ENCODE measurements at regions not wholly inside any gene's neighbourhood (a gene's known extent, or its start where the extent isn't known, plus 50 kb on each side); places are given as distances from the start of the nearest gene placed in this dataset.
"Not testable (repeated sequence)": the region's sequence is repeated elsewhere in the genome, so short reads cannot be mapped to it uniquely, and the experiment has no call there.

DNA sequence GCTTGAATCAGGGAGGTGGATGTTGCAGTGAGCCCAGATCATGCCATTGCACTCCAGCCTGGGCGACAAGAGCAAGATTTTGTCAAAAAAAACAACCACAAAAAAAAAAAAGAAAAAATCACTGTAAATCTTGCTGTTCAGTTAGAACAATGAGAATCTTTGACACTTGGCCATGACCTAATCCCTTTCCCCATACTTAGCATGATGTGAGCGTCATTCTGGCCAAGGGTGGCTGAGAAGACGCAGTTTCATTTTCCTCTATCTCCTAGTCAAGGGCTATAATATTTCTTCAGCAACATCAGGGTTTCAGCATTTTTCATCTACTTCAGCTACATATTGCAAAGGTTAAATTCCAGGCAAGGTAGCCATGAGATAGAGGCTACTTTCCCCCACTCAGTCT is 599.4 kb upstream of the MDGA2 start:
- intact Hi-C loops (cut with DNase I) = no loop called here
- no peak for DNase-seq (ENCODE audit: low spot score)

DNA sequence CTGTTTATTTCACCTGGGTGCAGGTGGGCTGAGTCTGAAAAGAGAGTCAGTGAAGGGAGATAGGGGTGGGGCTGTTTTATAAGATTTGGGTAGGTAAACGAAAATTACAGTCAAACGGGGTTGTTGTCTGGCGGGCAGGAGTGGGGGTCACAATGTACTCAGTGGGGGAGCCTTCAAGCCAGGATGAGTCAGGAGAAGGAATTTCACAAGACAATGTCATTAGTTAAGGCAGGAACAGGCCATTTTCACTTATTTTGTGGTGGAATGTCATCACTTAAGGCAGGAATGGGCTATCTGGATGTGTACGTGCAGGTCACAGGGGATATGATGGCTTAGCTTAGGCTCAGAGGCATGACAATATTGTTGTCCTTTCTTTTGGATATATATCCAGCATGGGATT is 592.5 kb upstream of the MDGA2 start:
- intact Hi-C loops (cut with DNase I) = not testable (repeated sequence)

DNA sequence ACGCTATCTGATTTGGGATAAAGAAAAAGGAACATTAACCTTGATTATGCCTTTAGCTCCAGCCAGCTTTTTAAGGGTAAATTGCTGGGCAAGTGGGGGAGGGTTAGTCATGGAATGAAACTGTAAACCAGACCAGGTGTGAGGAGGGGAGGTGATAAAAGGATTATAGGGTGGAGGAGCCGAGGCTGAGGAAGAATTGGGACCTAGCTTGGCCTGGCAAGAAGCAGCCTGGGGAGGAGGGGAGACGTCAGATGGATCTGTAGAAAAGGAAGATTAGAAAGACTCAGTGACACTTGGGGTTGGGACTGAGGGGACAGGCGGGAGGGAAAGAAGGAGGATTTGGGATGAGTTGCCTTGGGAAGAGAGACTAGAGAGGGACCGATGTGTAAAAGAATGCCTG is 590.8 kb upstream of the MDGA2 start:
- intact Hi-C loops (cut with DNase I); DNase-seq (ENCODE audit: low spot score): not testable (repeated sequence)

More for the DNA sequence above, 592.5 kb upstream of the MDGA2 start:
- not testable (repeated sequence) for DNase-seq (ENCODE audit: low spot score)

DNA sequence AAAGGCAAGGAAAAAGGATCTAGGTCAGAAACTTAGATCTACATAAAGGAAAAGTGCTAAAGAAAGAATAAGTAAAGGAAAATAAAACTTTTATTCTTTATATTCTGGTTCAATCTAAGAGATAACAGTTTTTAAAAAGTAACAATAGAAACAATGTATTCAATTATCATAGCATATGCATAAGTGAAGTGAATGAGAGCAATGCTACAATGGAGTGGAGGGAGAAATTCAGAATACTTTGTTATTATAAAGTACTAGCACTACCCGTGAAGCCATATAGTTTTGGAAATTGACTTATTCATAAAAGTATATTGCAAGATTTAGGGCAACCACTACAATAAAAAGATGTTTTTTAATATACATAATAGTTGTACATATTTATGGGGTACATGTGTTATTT is 586.0 kb upstream of the MDGA2 start:
- DNase-seq (ENCODE audit: low spot score) = no peak
- intact Hi-C loops (cut with DNase I) = no loop called here

DNA sequence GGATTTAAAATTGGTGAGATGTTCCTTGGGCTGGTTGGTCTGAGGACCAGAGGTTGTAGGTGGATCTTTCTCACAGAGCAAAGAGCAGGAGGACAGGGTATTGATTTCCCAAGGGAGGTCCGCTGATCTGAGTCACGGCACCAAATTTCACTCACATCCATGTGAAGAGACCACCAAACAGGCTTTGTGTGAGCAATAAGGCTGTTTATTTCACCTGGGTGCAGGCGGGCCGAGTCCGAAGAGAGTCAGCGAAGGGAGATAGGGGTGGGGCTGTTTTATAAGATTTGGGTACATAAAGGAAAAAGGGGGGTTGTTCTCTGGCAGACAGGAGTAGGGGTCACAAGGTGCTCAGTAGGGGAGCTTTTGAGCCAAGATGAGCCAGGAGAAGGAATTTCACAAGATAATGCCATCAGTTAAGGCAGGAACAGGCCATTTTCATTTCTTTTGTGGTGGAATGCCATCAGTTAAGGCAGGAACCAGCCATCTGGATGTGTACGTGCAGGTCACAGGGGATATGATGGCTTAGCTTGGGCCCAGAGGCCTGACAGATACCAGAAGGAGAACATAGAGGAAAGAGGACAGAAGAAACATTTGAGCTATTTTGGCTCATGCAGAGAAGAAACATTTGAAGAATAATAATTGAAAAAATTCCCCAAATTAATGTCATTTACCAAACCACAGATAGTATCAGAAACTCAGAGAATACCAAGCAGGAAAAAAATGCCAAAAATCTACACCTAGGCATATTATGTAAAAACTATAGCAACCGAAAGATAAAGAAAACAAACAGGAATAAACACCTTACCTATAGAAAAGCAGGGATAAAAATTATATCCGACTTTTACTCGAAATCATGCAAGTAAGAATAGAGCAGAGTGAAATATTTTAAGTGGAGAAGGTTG is 585.2 kb upstream of the MDGA2 start:
- intact Hi-C loops (cut with DNase I) = not testable (repeated sequence)

DNA sequence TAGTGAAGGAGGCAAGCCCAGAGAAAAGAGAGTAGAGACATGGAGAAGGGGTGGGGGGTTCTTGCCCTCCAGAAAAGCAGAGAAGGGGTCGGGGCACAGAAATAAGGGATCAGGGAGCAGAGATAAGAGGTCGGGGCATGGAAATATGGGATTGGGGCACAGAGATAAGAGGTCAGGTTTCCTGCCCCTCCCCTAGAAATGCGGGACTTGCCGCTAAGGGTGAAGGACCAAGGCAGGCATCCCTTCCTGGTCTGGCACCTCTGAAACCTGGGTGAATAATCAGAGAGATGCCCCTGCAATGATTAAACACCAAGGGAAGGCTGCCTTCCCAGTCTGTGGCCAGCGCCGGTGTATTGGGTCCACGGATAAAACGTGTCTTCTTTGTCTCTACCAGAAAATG is 584.5 kb upstream of the MDGA2 start:
- intact Hi-C loops (cut with DNase I); DNase-seq (ENCODE audit: low spot score): not testable (repeated sequence)

More for the DNA sequence above, 585.2 kb upstream of the MDGA2 start:
- not testable (repeated sequence) for DNase-seq (ENCODE audit: low spot score)

DNA sequence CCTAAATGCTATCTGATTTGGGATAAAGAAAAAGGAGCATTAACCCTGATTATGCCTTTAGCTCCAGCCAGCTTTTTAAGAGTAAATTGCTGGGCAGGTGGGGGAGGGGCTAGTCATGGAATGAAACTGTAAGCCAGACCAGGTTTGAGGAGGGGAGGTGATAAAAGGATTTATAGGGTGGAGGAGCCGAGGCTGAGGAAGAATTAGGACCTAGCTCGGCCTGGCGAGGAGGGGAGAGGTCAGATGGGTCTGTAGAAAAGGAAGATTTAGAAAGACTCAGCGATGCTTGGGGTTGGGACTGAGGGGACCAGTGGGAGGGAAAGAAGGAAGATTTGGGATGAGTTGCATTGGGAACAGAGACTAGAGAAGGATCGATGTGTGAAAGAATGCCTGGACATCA is 583.8 kb upstream of the MDGA2 start:
- DNase-seq (ENCODE audit: low spot score); intact Hi-C loops (cut with DNase I): not testable (repeated sequence)

DNA sequence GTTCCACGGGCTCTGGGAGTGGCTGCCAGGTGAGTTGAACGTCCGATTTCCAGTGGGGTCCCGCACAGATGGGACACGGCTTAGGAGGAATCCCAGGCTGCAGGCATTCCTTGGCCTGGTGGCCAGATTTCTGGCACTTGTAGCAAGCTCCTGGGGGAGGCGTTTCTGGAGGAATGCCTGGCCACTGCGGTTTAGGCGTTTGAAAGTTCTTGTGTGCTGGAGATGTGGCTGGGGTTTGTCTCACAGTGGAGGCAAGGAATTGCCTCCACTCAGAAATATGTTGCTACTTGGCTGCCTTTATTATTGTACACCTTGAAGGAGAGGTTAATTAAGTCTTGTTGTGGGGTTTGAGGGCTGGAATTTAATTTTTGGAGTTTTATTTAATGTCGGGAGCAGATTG is 583.3 kb upstream of the MDGA2 start:
- intact Hi-C loops (cut with DNase I); DNase-seq (ENCODE audit: low spot score): not testable (repeated sequence)

DNA sequence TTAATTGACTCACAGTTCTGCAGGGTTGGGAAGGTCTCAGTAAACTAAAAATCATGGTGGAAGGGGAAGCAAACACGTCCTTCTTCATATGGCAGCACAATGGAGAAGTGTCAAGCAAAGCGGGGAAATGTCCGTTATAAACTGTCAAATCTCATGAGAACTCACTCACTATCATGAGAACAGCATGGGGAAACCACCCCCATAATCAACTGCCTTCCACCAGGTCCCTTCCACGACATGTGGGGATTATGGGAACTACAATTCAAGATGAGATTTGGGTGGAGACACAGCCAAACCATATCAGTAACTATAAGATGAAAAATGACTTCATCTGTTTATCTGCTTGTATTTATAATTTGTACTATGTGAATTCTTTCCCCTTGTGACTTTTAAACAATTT is 577.6 kb upstream of the MDGA2 start:
- DNase-seq (ENCODE audit: low spot score) = no peak
- intact Hi-C loops (cut with DNase I) = no loop called here

DNA sequence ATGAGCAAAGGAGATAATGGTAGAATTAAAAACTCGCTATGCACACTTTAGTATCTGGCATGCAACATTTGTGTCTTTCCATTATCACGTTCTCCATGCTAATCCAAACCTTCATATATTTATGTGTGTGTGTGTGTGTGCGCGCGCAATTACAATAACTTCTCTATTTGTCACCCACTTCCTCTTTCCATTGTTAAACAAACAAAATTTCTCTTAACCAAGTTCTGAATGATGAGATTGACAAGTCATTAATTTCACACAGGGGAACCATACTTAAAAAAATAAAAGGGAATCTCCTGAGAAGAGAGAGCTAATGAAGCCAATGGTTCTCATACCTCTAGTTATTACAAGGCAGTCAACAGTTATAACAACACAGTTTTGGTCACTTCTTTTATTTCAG is 575.9 kb upstream of the MDGA2 start:
- no peak for DNase-seq (ENCODE audit: low spot score)
- intact Hi-C loops (cut with DNase I) = no loop called here

DNA sequence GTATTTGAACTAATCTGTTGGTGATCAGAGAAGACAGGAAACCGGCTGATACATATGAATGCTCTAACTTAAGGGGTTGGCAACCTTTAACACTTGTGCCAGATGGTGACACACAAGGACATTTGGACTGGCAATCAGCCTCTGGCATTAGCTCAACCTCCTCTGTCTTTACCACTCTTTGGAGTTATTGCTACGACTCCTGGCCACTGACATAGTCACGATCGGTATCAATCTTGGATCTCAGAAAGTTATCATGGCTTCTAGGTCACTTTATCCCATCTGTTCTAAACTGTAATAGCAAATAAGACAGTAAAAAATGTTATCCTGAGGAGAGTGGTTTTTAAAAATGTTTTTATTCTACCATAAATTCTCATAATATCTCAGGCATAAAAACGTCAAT is 575.2 kb upstream of the MDGA2 start:
- intact Hi-C loops (cut with DNase I) = no loop called here
- no peak for DNase-seq (ENCODE audit: low spot score)

DNA sequence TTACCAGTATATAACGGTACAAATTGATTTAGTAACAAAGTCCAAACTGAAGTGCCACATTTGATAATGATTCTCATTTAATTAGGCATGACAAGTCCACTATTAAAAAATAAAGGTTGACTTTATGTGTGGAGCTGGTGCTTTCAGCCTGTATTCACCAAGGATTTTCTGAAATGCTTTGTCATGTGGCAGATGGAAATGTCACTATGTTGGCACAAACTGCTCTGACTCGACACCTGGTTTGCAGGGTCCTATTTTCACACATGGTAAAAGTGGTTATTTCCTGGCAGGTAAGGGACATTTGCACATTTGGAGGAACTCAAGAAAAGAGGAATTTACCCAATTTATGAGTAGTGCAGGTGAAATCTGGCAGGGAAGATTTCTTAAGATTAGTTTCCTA is 572.6 kb upstream of the MDGA2 start:
- no peak for DNase-seq (ENCODE audit: low spot score)
- intact Hi-C loops (cut with DNase I) = no loop called here

DNA sequence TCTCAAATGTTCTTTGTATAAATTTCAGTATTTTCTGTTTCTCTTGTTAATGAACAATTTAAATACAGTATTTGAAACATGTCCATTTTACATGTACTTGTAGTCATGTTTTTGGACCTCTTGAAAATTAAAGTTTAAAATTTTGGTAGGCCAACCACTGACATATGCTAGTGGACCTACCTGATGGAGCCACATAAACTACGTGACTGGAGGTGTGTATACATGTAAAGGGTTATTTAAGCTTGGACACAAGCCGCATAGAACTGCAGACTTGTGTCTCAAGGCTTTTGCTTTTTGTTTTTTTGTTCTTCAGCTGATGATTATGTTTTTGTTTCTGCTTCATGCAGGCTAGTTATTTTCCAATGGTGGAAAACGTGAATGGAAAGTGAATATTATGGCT is 568.5 kb upstream of the MDGA2 start:
- DNase-seq (ENCODE audit: low spot score) = no peak
- intact Hi-C loops (cut with DNase I) = no loop called here

DNA sequence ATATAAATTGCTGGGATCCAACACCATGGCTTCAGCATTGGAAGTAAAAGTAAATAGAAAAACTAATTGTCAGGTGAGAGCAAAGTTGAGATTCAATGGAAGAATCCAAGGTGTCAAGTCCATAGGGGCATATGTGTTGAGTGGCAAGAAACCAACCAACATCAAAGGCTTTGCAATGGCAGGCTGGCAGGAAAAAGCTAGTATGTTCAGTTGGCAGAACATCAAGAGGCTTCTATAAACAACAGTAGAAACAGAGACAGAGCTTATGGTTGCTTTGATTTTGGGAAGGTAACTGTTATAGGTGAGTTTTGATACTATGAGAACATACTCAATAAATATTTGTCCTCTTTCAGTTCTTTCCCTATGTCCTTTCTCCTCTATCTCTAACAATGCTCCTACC is 553.7 kb upstream of the MDGA2 start:
- no peak for DNase-seq (ENCODE audit: low spot score)
- intact Hi-C loops (cut with DNase I) = no loop called here

DNA sequence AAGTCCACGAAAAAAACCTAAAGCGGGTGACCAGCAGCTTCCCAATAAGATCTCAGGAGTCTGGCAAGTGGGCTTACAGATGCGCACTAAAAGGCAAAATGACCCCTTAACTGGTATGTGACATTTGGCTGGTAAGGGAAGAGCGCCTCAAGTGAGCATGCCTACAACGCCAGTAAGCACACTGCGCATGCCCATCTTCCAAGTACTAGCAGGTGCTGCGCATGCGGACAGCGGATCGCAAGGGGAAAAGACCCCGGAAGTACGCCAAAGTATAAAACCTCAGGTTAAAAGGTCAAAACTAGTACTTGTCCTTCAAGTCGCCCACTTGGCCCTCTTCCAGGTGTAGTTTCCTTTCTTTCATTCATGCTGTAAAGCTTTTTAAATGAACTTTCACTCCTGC is 518.5 kb upstream of the MDGA2 start:
- DNase-seq (ENCODE audit: low spot score) = no peak
- intact Hi-C loops (cut with DNase I) = no loop called here

DNA sequence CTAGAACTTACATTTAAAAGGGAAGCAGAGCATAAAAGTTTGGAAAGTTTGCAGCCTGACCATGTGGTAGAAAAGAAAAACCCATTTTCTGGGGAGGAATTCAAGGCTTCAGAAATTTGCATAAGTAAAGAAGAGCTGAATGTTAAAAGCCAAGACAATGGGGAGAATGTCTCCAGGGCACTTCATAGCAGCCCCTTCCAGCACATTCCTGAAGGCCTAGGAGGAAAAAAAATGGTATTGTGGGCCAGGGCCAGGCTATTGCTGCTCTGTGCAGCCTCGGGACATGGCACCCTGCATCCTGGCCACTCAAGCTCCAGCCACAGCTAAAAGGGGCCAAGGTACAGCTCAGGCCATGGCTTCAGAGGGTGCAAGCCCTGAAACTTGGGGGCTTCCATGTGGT is 474.2 kb upstream of the MDGA2 start:
- DNase-seq (ENCODE audit: low spot score); intact Hi-C loops (cut with DNase I): not testable (repeated sequence)

DNA sequence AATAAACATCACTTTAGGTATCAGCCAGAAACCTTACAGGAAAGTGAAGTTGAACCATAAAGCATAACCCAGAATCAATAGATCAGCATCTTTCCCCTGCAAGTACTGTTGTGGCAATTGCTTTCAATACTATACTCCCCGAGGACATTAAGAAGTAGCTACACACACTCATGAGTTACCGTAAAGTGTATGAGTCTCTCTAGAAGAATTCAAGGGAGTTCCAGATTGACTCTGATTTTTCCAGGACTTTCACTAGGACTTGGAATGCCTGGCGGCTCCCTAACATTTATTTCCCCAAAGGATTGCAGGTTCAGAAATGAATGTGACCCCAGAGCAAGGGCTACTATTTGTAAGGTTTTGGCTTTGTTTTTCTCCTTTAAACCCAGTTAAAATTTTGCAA is 465.4 kb upstream of the MDGA2 start:
- intact Hi-C loops (cut with DNase I) = no loop called here

DNA sequence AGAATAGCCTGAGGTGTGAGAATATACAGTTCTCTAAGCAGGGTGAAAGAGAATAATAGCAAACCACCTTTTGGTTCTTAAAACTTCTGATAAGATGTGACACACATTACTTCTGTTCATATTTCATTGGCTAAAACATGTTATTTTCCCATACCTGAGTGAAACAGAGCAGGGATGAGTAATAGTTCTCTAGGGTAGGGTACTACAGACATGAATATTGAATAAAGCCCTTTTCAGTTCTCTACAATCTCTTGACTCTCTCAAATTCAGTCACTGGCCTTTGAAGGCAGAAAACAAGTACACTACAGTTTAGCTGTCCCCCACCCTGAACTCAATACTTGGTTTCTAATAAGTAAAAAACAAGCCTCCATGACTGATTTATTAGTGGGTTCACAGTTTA is 454.1 kb upstream of the MDGA2 start:
- no peak for DNase-seq (ENCODE audit: low spot score)
- intact Hi-C loops (cut with DNase I) = no loop called here

More for the DNA sequence above, 465.4 kb upstream of the MDGA2 start:
- DNase-seq (ENCODE audit: low spot score) = no peak

DNA sequence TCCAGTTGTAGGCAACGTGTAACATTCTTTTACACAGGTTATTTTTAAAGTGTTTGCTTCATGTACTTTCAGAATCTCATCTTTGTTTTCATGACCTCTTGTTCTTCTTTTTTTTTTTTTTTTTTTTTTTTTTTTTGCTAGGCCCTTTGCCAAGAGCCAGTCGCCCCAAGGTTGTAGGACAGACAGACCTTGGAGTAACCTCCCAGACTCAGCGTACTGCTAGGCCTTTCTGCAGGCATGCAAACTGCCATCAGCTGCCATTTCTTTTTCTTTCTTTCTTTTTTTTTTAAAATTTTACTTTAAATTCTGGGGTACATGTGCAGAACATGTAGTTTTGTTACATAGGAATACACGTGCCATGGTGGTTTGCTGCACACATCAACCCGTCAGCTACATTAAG is 452.3 kb upstream of the MDGA2 start:
- intact Hi-C loops (cut with DNase I) = no loop called here
- DNase-seq (ENCODE audit: low spot score) = no peak

DNA sequence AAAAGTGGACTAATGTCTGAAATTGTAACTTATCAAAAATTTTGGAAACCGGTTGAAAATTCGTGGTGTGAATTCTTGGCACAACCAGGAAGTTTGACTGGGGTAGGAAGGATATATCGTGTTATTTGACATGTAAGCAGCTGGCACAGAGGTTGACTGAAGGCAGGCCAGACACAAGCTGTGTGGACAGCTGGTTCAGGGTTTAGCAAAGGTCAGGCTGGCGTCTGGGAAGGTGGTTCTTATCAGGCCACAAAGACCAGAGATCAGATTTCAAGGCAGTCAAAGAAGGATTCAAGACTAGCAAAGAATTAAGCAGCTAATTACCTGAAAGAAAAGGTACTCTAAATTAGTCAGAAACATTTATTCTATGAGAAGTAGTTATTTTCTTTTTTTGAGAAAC is 450.2 kb upstream of the MDGA2 start:
- intact Hi-C loops (cut with DNase I) = no loop called here
- DNase-seq (ENCODE audit: low spot score) = no peak

DNA sequence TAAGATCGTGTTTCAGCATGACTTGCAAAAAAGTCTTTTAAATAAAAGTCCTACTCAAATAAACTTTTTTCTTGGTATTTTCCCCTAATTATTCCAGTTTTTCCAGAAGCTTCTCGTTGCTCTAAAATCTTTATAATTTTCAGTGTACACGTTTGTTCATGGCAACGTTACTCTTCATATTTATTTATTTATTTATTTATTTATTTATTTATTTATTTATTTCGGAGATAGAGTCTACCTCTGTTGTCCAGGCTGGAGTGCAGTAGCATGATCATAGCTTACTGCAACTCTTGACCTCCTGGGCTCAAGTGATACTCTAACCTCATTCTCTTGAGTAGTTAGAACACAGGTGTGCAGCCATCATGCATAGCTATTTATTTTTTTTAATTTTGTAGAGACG is 438.3 kb upstream of the MDGA2 start:
- intact Hi-C loops (cut with DNase I) = no loop called here
- DNase-seq (ENCODE audit: low spot score) = no peak

DNA sequence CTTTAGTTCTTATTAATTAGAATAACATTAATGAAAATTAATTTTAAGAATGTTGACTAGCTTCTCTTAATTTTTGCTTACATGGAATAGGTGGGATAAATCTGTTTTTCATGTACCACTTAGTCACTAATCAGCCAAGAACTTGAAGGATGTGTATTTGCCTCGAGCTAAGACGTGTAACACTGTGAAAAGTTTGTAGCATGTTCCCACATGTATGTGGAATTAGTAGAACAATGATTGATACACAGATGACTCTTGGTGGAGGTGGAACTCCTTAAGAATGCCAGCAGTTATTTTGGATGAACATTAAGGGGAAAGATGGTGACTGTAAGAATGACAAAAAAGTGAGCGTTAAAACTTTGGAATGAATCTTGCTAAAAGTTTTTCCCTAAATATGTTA is 435.7 kb upstream of the MDGA2 start:
- intact Hi-C loops (cut with DNase I) = no loop called here
- DNase-seq (ENCODE audit: low spot score) = no peak
